ENCODE measurements at regions not wholly inside any gene's neighbourhood (a gene's known extent, or its start where the extent isn't known, plus 50 kb on each side); places are given as distances from the start of the nearest gene placed in this dataset.
"Not testable (repeated sequence)": the region's sequence is repeated elsewhere in the genome, so short reads cannot be mapped to it uniquely, and the experiment has no call there.

DNA sequence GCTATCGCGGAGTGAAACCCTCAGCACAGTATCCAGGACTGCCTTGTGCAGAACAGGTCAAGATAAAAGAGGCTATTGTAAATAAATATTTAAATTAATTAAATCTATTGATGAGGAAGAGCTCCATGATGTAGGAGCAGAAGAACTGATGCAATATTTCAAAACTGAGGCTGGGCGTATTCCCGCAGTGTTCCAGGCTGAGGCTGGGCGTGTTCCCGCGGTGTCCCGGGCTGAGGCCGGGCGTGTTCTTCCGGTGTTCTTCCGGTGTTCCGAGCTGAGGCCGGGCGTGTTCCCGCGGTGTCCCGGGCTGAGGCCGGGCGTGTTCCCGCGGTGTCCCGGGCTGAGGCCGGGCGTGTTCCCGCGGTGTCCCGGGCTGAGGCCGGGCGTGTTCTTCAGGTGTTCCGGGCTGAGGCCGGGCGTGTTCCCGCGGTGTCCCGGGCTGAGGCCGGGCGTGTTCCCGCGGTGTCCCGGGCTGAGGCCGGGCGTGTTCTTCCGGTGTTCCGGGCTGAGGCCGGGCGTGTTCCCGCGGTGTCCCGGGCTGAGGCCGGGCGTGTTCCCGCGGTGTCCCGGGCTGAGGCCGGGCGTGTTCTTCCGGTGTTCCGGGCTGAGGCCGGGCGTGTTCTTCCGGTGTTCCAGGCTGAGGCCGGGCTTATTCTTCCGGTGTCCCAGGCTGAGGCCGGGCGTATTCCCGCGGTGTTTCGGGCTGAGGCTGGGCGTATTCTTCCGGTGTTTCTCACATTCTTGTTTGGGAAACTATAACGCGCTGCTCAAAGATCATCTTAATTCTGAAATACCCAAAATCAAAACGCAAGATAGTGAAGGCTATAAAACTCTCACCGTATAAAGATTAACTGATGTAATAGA, 130.1 kb upstream of the FRG1 start:
- not testable (repeated sequence) for DNase-seq (ENCODE audit: low spot score)

- no peak for DNase-seq (ENCODE audit: low spot score)
These were observed 125.1 kb upstream of the FRG1 start for GRCh38 chr4:189815404-189816192.

DNA sequence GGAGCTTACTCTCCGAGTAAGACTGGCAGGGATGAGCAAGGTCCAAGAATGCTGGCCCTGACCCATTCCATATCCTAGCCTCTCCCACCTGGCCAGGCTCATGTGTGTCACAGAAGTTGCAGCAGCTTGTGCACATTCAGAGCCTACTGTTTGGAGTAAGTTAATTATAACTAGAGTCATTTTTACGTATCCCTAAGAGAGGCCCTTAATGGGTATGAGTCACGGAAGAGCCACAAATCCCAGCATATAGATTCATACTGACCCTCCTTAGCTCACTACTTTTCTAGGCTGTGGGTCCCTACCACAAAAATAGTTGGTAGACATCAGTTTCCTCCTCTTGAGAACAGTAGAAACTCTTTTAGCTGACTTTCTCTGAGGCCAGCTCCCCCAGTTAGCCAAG, 118.3 kb upstream of the FRG1 start:
- no peak for DNase-seq (ENCODE audit: low spot score)

DNA sequence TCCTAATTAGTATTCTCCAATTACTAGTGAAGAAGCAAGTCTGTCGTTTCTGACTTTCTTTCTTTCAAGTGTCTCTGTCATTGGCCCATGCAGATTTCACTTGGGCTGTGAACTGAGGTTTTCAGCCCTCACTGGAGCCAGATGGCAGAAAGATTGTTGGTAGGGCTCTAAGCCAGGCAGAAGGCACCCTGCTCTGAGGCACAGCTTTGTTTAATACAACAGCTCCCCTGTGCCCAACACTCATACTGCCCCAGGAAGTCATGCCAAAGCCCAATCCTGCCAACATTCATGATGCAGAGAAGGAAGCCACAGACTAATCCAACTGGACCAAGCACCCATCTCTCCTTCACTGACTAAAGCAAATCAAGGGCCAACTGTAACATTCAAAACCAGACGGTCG, 117.1 kb upstream of the FRG1 start:
- no peak for DNase-seq (ENCODE audit: low spot score)

DNA sequence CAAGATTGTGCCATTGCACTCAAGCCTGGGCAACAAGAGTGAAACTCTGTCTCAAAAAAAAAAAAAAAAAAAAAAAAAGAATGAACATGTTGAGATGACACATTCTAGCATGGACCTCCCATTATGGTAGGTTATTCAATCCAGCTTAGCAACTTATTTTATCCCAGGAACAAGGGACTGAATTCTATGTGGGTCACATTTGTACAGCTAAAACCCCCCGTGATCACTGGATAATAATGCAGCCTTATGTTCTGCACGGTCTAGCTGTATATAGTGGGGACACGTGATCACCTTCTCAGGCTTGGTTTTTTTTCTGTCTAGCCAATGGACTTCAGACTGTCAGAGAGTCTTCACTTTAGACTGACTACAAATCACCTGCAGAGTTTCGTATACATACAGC, 115.2 kb upstream of the FRG1 start:
- DNase-seq (ENCODE audit: low spot score) = no peak

DNA sequence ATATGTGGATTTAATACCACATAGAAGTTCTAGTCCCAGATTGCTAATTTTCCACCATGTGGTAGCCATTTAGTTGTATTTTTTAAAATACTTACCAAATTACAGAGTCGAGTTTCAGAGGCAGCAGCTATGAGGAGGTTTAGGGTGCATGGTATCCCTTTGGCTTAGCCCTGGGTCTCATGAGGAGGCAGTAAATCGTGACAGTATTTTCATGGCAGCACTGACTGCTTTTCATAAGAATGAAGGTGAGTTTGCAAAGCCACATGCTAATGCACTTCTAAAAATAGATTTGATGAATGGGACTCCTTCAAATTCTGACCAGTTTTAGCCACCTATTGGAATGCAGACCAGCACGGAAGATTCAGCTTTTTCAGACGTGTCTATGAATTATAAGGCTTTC, 114.0 kb upstream of the FRG1 start:
- no peak for DNase-seq (ENCODE audit: low spot score)

GRCh38 chr4:189828081-189828697, 112.5 kb upstream of the FRG1 start:
- DNase-seq (ENCODE audit: low spot score) = no peak

DNA sequence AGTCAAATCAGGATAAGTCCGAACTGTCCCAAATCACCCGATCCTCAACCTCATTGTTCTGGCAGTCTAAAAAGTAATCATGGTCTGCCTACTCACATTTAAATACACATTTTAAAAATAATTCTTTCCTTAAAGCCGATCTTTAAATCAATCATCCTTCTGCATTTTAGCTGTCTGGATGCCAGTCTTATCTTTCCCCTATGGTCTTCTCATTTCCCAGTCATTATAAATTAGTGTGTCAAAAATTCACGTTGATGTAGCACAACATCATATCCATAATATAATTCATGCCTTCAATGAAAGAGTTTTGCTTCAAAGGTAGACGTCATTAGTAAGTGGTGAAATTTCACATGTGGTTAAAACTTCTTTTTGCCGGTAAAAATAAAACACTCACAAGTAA, 108.1 kb upstream of the FRG1 start:
- DNase-seq (ENCODE audit: low spot score) = no peak

DNA sequence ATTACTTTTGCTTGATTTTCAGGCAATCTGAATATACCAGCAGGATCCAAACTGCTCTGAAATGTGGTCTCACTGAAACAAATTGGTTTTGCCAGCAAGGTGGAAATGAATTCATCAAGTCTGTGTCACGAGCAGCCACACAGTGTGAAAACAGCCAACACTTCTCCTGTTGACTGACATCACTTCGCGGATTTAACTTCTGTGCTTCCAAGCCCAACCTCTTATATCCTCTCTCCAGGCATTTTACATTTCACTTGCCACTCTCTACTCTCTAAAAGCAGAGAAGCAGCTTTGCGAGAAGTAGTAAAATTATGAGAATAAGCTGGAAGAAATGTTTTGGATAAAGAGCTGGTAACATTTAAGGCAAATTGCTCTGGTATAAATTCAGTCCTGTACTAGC, 106.1 kb upstream of the FRG1 start:
- DNase-seq (ENCODE audit: low spot score) = no peak

GRCh38 chr4:189835505-189835904, 105.2 kb upstream of the FRG1 start:
- no peak for DNase-seq (ENCODE audit: low spot score)

- DNase-seq (ENCODE audit: low spot score) = no peak
These were observed 103.2 kb upstream of the FRG1 start for GRCh38 chr4:189837471-189837870.

GRCh38 chr4:189838821-189839497, 101.7 kb upstream of the FRG1 start:
- no peak for DNase-seq (ENCODE audit: low spot score)

- DNase-seq (ENCODE audit: low spot score) = no peak
These were observed 100.3 kb upstream of the FRG1 start for GRCh38 chr4:189840356-189840755.

GRCh38 chr4:189843413-189844009, 97.2 kb upstream of the FRG1 start:
- DNase-seq (ENCODE audit: low spot score) = no peak

- no peak for DNase-seq (ENCODE audit: low spot score)
These were observed 95.4 kb upstream of the FRG1 start for GRCh38 chr4:189845145-189845846.

- DNase-seq (ENCODE audit: low spot score) = not testable (repeated sequence)
These were observed 94.6 kb upstream of the FRG1 start for GRCh38 chr4:189846094-189846493.

- not testable (repeated sequence) for DNase-seq (ENCODE audit: low spot score)
These were observed 94.1 kb upstream of the FRG1 start for GRCh38 chr4:189846608-189847007.

DNA sequence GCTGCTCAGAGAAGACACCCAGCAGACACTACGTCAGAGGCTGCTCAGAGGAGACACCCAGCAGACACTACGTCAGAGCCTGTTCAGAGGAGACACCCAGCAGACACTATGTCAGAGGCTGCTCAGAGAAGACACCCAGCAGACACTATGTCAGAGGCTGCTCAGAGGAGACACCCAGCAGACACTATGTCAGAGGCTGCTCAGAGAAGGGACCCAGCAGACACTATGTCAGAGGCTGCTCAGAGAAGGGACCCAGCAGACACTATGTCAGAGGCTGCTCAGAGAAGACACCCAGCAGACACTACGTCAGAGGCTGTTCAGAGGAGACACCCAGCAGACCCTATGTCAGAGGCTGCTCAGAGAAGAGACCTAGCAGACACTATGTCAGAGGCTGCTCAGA, 92.0 kb upstream of the FRG1 start:
- DNase-seq (ENCODE audit: low spot score) = not testable (repeated sequence)

GRCh38 chr4:189850239-189850856, 90.3 kb upstream of the FRG1 start:
- DNase-seq (ENCODE audit: low spot score) = no peak

DNA sequence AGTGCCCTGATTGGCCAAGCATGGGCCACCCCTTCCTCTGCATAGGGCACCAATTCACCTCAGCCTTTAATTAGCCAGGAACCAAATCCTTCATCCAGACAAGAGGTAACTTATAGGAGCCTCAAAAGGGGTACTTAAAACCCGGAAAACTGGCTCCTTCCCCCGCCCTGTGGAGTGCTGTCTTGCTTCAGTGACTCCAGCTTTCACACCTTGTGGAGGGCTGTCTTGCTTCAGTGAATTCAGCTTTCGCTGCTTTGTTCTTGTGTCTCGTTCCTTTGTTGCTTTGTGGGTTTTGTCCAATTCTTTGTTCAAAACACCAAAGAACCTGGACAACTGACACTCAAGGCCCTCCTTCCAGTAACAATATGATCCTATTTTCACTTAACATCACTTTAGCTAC, 82.2 kb upstream of the FRG1 start:
- DNase-seq (ENCODE audit: low spot score) = no peak
